GM19438 (cell line): ENCODE measurements at regions not wholly inside any gene's neighbourhood (a gene's known extent, or its start where the extent isn't known, plus 50 kb on each side); places are given as distances from the start of the nearest gene placed in this dataset.
"Not testable (repeated sequence)": the region's sequence is repeated elsewhere in the genome, so short reads cannot be mapped to it uniquely, and the experiment has no call there.

Experiments
- ATAC-seq: cut with Tn5 transposase; IDR thresholded peaks from one replicate; pipeline ENCODE4 v1.9.1; 2021; ENCODE audit warnings: low read depth; ENCODE audit not compliant: unreplicated experiment

DNA sequence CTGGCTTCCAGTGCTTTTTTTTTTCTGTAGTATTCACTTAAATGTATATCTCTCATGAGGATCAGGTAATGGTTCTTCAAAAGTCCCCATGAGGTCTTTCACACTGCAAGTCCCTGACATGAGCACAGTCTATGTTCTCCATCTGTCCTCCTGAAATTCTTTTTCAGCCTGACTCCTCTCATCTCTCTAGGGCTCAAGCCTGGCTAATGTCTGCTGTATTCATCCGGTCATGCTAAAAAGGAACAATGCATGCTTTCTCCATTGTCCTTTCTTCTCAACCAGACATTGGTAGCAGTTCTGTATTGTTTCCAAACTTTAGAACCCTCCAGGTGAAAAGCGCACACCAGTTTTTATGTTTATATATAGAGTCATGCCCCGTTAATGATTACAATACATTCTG, 368.3 kb upstream of the OLFM3 start:
- ATAC-seq = no peak

GRCh38 chr1:102336602-102337001, 339.9 kb upstream of the OLFM3 start:
- ATAC-seq = no peak

DNA sequence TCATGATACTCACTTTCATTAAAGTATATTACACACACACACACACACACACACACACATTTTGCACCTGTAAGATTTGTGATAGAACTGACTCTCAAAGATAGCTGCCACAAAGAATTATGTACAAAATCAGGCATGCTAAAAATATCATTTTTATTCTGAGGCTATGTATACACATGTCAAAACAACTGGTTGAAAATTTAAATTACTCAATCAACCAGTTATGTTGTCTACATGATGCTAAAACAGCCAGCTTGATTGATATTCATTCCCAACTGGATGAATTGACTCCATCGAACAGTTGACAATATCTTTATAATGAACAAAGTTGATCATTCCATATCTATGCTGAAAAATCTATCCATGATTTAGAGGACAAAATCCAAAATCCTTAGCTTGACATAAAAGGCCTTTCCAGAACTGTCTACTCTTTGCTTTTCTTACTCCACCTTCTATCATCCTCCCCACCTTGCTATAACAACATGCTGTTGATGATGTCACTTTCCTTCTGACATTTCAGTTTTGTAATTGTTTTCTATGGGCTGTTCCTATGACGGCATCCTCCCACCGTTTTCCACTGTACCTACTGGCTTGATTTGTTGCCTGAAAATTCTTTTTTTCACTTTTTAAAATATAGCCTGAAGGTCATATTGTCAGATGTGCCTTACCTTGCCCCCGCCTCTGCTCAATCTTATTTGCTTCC, 321.5 kb upstream of the OLFM3 start:
- no peak for ATAC-seq

DNA sequence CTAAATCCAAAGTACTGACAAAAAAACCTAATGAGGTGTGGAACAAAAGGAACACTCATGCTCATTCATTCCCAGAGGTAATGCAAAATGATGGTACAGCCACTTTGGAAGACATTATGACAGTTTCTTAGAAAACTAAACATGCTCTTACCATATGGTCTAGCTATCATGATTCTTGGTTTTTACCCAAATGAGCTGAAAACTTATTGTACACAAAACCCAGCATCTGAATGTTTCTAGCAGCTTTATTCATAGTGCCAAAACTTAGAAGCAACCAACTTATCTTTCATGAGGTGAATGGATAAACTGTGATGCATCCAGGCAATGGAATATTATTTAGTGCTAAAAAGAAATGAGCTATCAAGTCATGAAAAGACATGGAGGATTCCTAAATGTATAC, 318.4 kb upstream of the OLFM3 start:
- ATAC-seq = no peak

- no peak for ATAC-seq
Measured at GRCh38 chr1:102296116-102296515, 299.4 kb upstream of the OLFM3 start.

- ATAC-seq = no peak
Measured at GRCh38 chr1:102282955-102283354, 286.2 kb upstream of the OLFM3 start.

- ATAC-seq = no peak
Measured at GRCh38 chr1:102262994-102263393, 266.3 kb upstream of the OLFM3 start.

GRCh38 chr1:102252731-102253505, 256.2 kb upstream of the OLFM3 start:
- no peak for ATAC-seq

- ATAC-seq = no peak
Measured at GRCh38 chr1:102241431-102242338, 245.0 kb upstream of the OLFM3 start.

DNA sequence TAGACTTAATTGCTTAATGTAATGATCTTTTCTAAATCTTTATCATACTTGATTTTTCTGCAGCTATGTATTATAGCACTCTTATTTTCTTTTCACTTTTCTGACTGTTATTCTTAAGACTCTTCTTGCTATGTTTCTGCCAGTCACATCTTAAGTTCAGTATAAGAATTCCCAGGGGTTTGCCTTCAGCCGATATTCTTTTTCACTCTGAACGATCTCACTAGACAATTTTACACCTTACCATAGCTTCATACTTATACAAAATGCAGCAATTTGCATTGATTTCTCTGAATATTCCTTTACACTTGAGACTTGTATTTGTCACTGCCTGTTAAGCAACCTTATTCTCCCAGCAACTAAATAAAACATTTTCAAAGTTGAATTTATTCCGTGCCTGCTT, 242.5 kb upstream of the OLFM3 start:
- ATAC-seq = no peak

DNA sequence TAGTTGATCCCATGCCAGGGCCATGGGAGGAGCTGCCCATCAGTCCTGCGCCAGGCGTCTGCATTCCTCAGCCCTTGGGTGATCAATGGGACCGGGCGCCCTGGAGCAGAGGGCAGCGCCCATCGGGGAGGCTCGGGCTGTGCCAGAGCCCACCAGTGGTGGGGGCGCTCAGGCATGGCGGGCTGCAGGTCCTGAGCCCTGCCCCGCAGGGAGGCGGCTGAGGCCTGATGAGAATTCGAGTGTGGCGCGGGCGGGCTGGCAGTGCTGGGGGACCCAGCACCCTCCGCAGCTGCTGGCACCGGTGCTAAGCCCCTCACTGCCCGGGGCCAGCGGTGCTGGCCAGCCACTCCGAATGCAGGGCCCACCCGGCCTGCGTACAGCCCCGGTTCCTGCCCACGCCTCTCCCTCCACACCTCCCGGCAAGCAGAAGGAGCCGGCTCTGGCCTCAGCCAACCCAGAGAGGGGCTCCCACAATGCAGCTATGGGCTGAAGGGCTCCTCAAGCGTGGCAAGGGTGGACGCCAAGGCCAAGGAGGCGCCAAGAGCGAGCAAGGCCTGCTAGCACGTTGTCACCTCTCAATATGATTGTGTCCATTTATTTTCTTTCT, 238.1 kb upstream of the OLFM3 start:
- ATAC-seq = no peak

DNA sequence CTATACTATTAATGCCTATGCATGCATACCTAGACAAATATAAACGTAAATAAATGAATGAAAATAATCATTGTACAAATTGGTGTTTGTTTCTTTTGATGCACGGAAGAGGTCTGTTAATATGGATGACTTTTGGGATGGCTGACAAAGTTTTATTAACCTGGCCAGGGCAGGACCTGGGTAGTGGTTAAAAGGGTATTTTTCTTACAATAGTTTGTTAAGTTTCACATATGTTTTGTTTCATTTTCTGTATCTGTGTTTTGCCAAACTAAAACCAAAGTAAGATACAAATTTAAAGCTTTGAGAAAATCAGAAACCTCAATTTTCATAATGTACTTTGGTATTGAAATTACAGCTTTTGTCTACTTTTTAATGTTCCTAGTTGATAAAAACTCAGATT, 222.7 kb upstream of the OLFM3 start:
- ATAC-seq = no peak

GRCh38 chr1:102210891-102211290, 214.2 kb upstream of the OLFM3 start:
- not testable (repeated sequence) for ATAC-seq

DNA sequence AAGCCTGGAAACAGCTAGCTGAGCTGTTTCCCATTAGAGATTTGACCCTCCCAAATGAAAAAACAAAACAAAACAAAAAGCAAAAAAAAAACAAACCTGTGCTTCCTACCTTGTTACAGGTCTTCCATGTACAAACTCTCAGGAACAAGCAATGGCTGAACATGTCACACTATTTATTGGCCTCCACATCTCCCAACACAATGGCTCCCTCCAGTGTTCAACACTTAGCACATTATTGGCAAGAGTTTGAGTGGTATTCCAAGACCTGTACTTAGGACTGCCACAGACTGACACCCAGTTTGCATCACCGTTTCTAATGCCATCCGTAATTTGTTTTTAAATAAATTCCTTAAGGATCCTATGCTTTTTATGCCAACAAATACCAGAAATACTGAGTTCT, 195.0 kb upstream of the OLFM3 start:
- no peak for ATAC-seq

GRCh38 chr1:102190429-102190828, 193.7 kb upstream of the OLFM3 start:
- ATAC-seq = no peak

DNA sequence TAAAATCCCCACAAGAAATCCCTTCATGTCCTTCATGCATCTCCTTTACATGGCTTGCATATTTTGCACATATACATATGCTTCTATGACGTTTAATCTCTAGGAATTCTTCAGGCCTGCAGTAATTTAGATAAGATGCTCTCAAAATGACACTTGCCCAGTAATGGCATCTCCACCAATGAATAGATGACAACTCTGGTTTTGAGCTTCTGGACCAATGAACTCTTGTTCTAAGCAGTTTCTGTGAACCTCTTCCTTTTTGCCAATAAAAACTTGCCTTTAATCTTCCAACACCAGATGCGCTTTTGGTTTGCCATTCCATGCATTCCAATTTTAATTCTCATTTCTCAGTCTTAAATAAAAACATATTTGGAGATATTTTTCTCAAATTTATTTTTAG, 189.8 kb upstream of the OLFM3 start:
- ATAC-seq = no peak

DNA sequence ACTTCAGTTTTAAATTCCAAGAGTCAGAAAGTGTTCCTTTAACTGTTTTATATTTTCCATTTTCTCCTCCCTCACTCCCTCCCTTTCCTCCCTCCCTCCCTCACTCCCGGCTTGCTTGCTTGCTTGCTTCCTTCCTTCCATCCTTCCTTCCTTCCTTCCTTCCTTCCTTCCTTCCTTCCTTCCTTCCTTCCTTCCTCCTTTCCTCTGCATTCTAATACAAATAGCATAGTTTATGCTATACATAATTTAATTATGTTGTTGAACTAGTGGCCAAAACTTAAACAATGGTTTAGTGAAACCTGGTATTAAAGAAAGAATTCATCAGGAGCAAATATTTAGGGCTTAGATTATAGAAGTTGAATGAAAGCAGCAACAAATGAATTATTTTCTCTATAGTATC, 188.5 kb upstream of the OLFM3 start:
- no peak for ATAC-seq

- no peak for ATAC-seq
Measured at GRCh38 chr1:102184477-102184876, 187.8 kb upstream of the OLFM3 start.

DNA sequence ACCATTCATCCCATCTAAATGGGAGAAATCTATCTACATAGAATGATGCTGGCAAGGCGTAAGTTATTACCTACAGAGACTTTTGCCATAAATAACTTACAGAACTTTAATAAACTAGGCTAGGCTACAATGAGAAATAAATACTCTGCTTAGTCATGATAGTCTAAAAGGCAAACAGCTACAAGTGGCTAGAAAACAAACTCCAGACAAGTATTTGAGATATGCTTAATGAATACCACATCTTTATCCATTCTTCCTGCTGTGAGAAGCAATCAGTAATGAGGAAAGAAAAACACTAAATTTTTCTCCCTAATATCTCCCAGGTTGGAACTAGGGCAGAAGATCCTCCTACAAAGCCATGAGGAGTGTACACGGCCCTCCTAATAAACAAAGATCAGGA, 187.0 kb upstream of the OLFM3 start:
- no peak for ATAC-seq

DNA sequence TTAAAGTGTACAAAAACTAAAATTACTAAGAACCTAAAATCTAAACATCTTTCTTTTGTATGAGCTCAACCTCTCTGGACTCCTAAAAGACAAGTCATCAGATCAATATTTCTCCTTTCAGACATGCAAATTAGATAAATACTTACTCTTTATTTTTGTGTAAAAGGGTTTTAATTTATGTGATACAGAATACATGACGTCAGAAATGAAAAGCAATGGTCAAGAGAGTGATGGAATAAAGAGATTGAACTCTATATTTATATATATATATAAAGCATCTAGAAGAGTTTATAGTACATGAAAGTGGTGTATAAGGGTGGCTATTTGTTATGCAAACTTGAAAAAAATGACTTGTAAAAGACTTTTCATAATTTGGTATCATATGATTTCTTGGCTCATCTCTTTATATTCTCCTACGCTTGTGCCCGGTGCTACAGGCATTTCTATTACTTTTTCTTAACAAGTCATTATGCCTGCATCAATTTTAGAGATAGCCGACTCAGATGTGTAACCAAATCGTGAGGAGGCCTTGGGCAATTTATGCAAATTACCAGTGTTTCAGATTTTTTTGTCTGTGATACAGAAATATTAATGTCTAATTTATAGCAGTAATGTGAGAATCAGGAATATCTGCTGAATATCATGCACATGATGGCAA, 186.0 kb upstream of the OLFM3 start:
- ATAC-seq = no peak
